ENCODE measurements at regions not wholly inside any gene's neighbourhood (a gene's known extent, or its start where the extent isn't known, plus 50 kb on each side); places are given as distances from the start of the nearest gene placed in this dataset.

GRCh38 chr6:90729057-90729456 is 142.2 kb upstream of the MAP3K7 start:
- H3K27me3 Mint-ChIP-seq, result peaks cover 0 to 30% (median 5%) of the 10 kb centered on the region in 5 donors
- no peak for DNase-seq
- no peak overlapping the region for H3K27ac Mint-ChIP-seq
- H3K9me3 Mint-ChIP-seq, result peaks cover 0 to 3% (median under 1%) of the 10 kb centered on the region in 9 donors
- POLR2A ChIA-PET, result no interaction called here
- no peaks in the 10 kb centered on the region for H3K36me3 Mint-ChIP-seq
- ATAC-seq, result no peak
- H3K4me1 Mint-ChIP-seq, result no peaks in the 10 kb centered on the region
- H3K4me3 Mint-ChIP-seq, result no peak overlapping the region

DNA sequence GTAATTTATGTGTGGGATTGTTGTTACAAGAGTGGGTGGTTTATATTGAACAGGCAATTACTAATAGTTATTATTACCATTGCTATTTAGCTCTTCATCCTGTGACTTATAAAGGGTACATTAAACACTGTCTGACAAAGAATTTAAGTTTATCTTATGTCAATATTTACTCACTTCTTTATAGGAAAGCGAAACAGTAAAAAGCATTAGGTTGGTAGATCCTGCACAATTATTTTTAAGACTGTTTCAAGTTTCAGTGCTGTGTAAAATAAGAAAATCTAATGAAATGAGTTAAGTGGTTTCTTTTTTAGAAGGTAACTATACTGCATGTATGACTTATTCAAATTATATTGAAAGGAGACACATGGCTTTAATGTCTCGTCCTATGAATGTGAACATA is 135.8 kb upstream of the MAP3K7 start:
- Mint-ChIP-seq H3K4me3 (no peak overlapping the region), H3K27me3 (peaks cover 4 to 37% (median 17%) of the 10 kb centered on the region in 5 donors), H3K36me3 (no peaks in the 10 kb centered on the region)

GRCh38 chr6:90720404-90720803 is 133.5 kb upstream of the MAP3K7 start:
- POLR2A ChIA-PET, result no interaction called here
- no peak overlapping the region for H3K27ac Mint-ChIP-seq
- no peaks in the 10 kb centered on the region for H3K4me1 Mint-ChIP-seq
- peaks cover 0 to 34% (median 19%) of the 10 kb centered on the region in 5 donors for H3K27me3 Mint-ChIP-seq
- DNase-seq, result no peak
- no peaks in the 10 kb centered on the region for H3K36me3 Mint-ChIP-seq
- no peak overlapping the region for H3K4me3 Mint-ChIP-seq
- no peak for ATAC-seq
- H3K9me3 Mint-ChIP-seq, result no peaks in the 10 kb centered on the region

More for the DNA sequence above, 135.8 kb upstream of the MAP3K7 start:
- H3K4me1 Mint-ChIP-seq, result no peaks in the 10 kb centered on the region
- ATAC-seq, result no peak
- DNase-seq, result no peak
- no peaks in the 10 kb centered on the region for H3K9me3 Mint-ChIP-seq
- no peak overlapping the region for H3K27ac Mint-ChIP-seq
- POLR2A ChIA-PET, result no interaction called here

DNA sequence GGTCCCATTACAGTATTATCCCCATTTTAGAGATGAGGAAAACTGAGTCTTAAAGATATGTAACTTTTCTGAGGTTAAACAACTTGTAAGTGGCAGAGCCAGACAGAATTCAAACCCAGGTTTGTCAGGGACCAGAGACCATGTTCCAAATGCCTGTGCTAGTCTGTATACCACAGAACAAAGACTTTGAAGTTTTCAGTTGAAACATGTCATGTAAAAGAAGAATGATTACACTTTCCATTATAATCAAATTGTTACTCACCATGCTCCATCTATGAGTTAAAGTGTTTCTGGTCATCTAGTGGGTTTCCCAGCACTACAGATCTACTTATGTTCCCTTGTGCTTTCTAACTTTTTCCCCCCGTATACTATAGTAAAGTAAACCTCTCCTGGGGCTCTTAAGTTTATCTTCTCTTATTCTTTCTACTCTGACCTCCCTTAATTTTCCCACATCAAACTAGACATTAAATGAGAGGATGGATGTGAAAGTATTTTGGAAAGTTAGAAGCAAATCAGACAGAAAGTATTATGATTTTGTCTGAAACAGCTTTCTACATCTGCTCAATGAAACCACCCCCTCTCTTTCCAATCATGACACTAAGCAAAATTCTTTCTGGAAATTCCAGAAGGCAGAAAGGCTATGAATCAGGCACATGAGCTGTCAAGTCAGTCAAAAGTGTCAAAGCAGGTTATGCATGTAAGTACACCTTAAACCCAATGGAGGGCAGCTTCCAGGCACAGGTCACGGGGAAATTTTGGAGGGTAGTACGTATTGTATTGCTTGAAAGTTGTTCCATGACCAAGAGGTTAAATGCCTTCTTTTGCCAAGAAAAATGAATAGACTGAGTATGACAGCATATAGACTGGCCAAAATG is 132.7 kb upstream of the MAP3K7 start:
- H3K4me1 Mint-ChIP-seq, result no peaks in the 10 kb centered on the region
- no peak for ATAC-seq
- H3K27me3 Mint-ChIP-seq, result peaks cover 0 to 43% (median 21%) of the 10 kb centered on the region in 5 donors
- no peaks in the 10 kb centered on the region for H3K36me3 Mint-ChIP-seq
- POLR2A ChIA-PET, result no interaction called here
- DNase-seq, result no peak
- H3K4me3 Mint-ChIP-seq, result no peak overlapping the region
- H3K27ac Mint-ChIP-seq, result no peak overlapping the region
- no peaks in the 10 kb centered on the region for H3K9me3 Mint-ChIP-seq

DNA sequence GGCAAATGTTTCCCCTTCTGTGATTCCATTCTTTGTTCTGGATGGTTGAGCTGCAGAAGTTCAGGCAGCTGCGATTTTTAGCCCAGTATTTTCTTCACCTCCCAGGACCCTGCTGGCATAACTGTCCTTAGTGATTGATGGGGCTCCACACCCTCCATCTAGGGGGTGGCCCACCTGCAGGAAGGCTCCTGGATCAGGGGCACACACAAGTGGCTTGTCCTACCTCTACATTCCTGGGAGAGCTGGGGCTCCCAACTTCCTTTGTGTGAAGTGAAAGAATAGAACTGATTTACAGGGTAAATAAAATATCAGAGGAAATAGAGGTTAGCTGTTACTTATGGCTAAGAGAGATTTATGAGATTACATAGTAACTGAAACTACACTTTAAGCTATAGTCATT is 129.5 kb upstream of the MAP3K7 start:
- Mint-ChIP-seq H3K27me3 (peaks cover 7 to 44% (median 19%) of the 10 kb centered on the region in 5 donors), H3K9me3 (no peaks in the 10 kb centered on the region), H3K27ac (no peak overlapping the region), H3K4me1 (no peaks in the 10 kb centered on the region), H3K4me3 (no peak overlapping the region), H3K36me3 (no peaks in the 10 kb centered on the region)
- POLR2A ChIA-PET, result no interaction called here
- no peak for ATAC-seq
- DNase-seq, result no peak

- no peak overlapping the region for H3K27ac Mint-ChIP-seq
- H3K27me3 Mint-ChIP-seq, result peaks cover 7 to 42% (median 16%) of the 10 kb centered on the region in 5 donors
- no peaks in the 10 kb centered on the region for H3K9me3 Mint-ChIP-seq
- POLR2A ChIA-PET, result no interaction called here
- H3K4me3 Mint-ChIP-seq, result no peak overlapping the region
- DNase-seq (no peak), ATAC-seq (no peak)
- no peaks in the 10 kb centered on the region for H3K4me1 Mint-ChIP-seq
- no peaks in the 10 kb centered on the region for H3K36me3 Mint-ChIP-seq
These were observed 128.3 kb upstream of the MAP3K7 start for GRCh38 chr6:90715093-90715655.

DNA sequence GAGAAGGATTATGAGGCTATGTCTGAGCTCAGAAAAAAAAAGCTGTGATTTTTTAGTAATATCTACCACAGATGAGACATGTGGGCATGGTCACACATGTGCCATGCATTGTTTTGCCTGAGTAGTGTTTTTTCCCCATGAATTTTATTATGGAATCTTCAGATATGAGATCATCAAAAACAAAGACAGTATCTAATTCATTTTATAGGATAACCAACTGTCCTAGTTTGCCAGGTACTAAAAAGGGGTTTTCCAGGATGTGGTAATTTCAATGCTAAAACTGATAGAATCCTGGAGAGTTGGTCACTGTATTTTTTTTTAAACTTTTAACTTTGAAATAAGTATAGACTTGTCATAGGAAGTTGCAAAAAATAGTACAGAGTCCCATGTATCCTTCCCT is 127.4 kb upstream of the MAP3K7 start:
- Mint-ChIP-seq H3K27me3 (peaks cover 8 to 42% (median 16%) of the 10 kb centered on the region in 5 donors), H3K36me3 (no peaks in the 10 kb centered on the region), H3K9me3 (no peaks in the 10 kb centered on the region), H3K27ac (no peak overlapping the region), H3K4me3 (no peak overlapping the region), H3K4me1 (no peaks in the 10 kb centered on the region)
- ATAC-seq, result no peak
- POLR2A ChIA-PET, result no interaction called here
- no peak for DNase-seq

GRCh38 chr6:90712114-90712513 is 125.2 kb upstream of the MAP3K7 start:
- DNase-seq, result no peak
- no peak overlapping the region for H3K4me3 Mint-ChIP-seq
- no peaks in the 10 kb centered on the region for H3K9me3 Mint-ChIP-seq
- POLR2A ChIA-PET, result no interaction called here
- peaks cover 9 to 51% (median 21%) of the 10 kb centered on the region in 5 donors for H3K27me3 Mint-ChIP-seq
- H3K27ac Mint-ChIP-seq, result no peak overlapping the region
- H3K4me1 Mint-ChIP-seq, result no peaks in the 10 kb centered on the region
- H3K36me3 Mint-ChIP-seq, result no peaks in the 10 kb centered on the region
- ATAC-seq, result no peak

DNA sequence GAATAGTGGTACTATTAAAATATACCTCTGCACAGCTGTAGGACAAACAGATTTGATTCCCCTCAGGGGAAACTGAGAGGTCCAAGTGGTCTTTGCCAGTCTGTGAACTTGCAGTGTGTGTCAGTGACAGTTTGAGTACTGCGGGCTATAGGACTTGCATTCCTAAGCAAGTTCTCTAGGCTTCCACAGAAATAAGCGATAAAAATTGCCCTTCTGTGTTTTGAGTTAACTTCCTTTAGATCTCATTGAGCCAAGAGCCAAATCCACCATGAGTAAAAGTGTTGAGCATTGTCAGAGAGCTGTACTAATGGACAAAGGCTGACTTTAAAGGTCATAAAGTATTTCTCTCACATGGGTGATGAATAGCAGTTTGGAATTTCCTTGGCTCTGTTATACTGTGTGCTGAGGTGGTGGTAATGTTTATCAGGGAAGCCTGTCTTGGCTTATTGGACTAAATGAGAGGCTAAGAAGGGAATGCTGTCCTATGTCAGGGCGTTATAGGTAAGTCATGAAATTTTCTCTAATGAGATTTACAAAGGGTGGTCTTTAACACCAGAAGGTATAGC is 122.6 kb upstream of the MAP3K7 start:
- POLR2A ChIA-PET, result no interaction called here
- H3K36me3 Mint-ChIP-seq, result no peaks in the 10 kb centered on the region
- DNase-seq (no peak), ATAC-seq (no peak)
- H3K27ac Mint-ChIP-seq, result no peak overlapping the region
- H3K4me1 Mint-ChIP-seq, result no peaks in the 10 kb centered on the region
- peaks cover 7 to 31% (median 12%) of the 10 kb centered on the region in 5 donors for H3K27me3 Mint-ChIP-seq
- no peak overlapping the region for H3K4me3 Mint-ChIP-seq
- no peaks in the 10 kb centered on the region for H3K9me3 Mint-ChIP-seq

DNA sequence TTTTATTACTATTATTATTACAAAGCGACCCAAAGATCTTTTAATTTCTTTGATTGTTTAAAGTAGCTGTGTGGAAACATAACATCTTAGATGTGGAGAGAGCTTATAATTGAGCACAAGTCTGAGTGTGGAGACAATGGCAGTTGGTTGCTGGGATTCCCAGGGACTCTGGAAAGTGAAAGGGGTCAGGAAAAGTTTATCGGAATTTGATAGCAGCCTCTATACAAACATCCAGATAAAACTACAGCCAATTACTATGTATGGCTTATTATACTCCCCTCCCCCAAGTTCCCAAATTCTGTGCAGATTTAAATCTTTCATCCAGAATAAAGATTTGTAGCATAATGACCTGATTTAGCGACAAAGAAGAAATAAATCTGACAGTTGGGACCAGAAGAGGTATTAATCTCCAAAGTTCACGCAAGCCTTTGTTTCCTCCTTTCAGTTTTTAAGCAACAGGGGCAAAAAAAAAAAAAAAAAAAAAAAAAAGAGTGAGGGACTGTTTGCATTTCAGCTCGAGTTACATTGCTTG is 121.4 kb upstream of the MAP3K7 start:
- Mint-ChIP-seq H3K27me3 (peaks cover 7 to 33% (median 10%) of the 10 kb centered on the region in 5 donors), H3K36me3 (no peaks in the 10 kb centered on the region), H3K27ac (no peak overlapping the region), H3K9me3 (no peaks in the 10 kb centered on the region), H3K4me1 (no peaks in the 10 kb centered on the region), H3K4me3 (no peak overlapping the region)
- POLR2A ChIA-PET, result no interaction called here
- DNase-seq (no peak), ATAC-seq (no peak)

DNA sequence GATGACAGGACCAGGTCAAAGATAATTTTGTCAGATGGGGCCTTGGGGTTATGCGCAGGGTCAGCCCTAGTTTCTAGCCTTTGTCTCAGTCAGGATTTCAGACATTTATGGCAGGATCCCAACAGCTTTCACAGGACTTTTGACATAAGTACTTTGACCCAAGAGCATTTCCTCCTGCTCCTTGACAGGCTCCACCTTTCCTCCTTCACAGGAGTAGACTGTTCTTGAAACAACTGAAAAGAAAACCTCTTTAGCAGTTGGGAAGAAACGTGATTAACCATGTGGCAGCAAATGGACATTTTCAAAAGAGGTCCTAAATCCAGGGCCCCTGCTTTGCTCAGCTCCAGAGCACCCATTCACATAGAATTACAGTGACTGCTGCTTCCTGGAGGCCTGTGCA is 120.4 kb upstream of the MAP3K7 start:
- POLR2A ChIA-PET, result no interaction called here
- ATAC-seq, result no peak
- DNase-seq, result no peak
- Mint-ChIP-seq H3K4me1 (no peaks in the 10 kb centered on the region), H3K36me3 (no peaks in the 10 kb centered on the region), H3K9me3 (no peaks in the 10 kb centered on the region), H3K27me3 (peaks cover 5 to 29% (median 7%) of the 10 kb centered on the region in 5 donors), H3K27ac (no peak overlapping the region), H3K4me3 (no peak overlapping the region)

DNA sequence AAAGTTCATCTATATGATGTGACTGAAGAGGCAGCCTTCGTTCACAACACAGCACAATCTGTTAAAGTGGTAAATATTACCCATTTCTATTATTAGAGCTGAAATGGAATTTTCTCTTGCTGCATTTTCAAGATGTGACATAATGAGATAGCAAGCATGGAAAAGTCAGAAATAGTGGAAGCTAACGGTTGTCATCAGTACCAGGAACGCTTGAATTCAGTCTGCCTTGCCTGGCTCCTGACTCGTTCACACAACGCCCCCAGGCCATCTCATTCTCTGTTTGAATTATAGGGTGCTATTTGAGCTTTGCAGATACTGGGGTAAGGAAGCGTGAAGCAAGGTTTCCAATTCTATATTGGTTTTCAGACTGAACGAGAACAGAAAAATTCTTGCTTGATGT is 116.5 kb upstream of the MAP3K7 start:
- H3K27me3 Mint-ChIP-seq, result peaks cover 1 to 8% (median 2%) of the 10 kb centered on the region in 5 donors

GRCh38 chr6:90701926-90702325 is 115.1 kb upstream of the MAP3K7 start:
- Mint-ChIP-seq H3K27me3 (peaks cover 1 to 7% (median 3%) of the 10 kb centered on the region in 5 donors), H3K36me3 (no peaks in the 10 kb centered on the region), H3K4me3 (no peak overlapping the region), H3K27ac (no peak overlapping the region), H3K9me3 (no peaks in the 10 kb centered on the region), H3K4me1 (peaks cover 2 to 11% (median 6%) of the 10 kb centered on the region in 4 donors)
- POLR2A ChIA-PET, result no interaction called here
- DNase-seq (no peak), ATAC-seq (no peak)

More for the DNA sequence above, 116.5 kb upstream of the MAP3K7 start:
- no peak overlapping the region for H3K27ac Mint-ChIP-seq
- peaks cover 2 to 11% (median 6%) of the 10 kb centered on the region in 4 donors for H3K4me1 Mint-ChIP-seq
- no peaks in the 10 kb centered on the region for H3K36me3 Mint-ChIP-seq
- POLR2A ChIA-PET, result no interaction called here
- H3K4me3 Mint-ChIP-seq, result no peak overlapping the region
- no peaks in the 10 kb centered on the region for H3K9me3 Mint-ChIP-seq
- DNase-seq (no peak), ATAC-seq (no peak)

All from naive thymus-derived CD8-positive, alpha-beta T cell (primary cell).